ENCODE measurements at regions not wholly inside any gene's neighbourhood (a gene's known extent, or its start where the extent isn't known, plus 50 kb on each side); places are given as distances from the start of the nearest gene placed in this dataset.
A peak's percentile ranks its signal among the peaks of the same experiment; 100 is the strongest.

- peaks cover 11% of the 10 kb centered on the region for H3K27me3 Mint-ChIP-seq
- TF ChIP-seq CTCF (IDR thresholded peaks at IDR 0.05), result no peak
- no peak for ATAC-seq (ENCODE audit: low read depth)
- no peaks in the 10 kb centered on the region for H3K9me3 Mint-ChIP-seq
- ChIA-PET CTCF (interaction anchor here (1.3 to 5.6 kb wide), 3 partner anchors 11 to 198 kb away, joined by 3 to 61 read pairs (median 4); no protein-coding TSS in a partner anchor), POLR2A (no interaction called here)
- no peak overlapping the region for H3K4me3 Mint-ChIP-seq
- H3K27ac Mint-ChIP-seq, result no peak overlapping the region
- H3K36me3 Mint-ChIP-seq (ENCODE audit: low read depth), result no peaks in the 10 kb centered on the region
- H3K4me1 Mint-ChIP-seq, result no peaks in the 10 kb centered on the region
- no peak for DNase-seq
- intact Hi-C loops (cut with micrococcal nuclease), result no loop called here
Measured at GRCh38 chr11:33544593-33545373, 155.8 kb downstream of the C11orf91 start.

- TF ChIP-seq CTCF (IDR thresholded peaks at IDR 0.05), result no peak
- ChIA-PET POLR2A (no interaction called here), CTCF (interaction anchor here (1.0 to 5.6 kb wide), 5 partner anchors 9 to 199 kb away, joined by 3 to 61 read pairs (median 3); no protein-coding TSS in a partner anchor)
- no peaks in the 10 kb centered on the region for H3K9me3 Mint-ChIP-seq
- no peaks in the 10 kb centered on the region for H3K36me3 Mint-ChIP-seq (ENCODE audit: low read depth)
- no peak overlapping the region for H3K27ac Mint-ChIP-seq
- no peak for DNase-seq
- H3K4me1 Mint-ChIP-seq, result no peaks in the 10 kb centered on the region
- no peak overlapping the region for H3K4me3 Mint-ChIP-seq
- ATAC-seq (ENCODE audit: low read depth), result no peak
- peaks cover 11% of the 10 kb centered on the region for H3K27me3 Mint-ChIP-seq
- intact Hi-C loops (cut with micrococcal nuclease), result loop anchor here (1.0 kb wide), 3 partner anchors 182 to 285 kb away; no protein-coding TSS in a partner anchor
Measured at GRCh38 chr11:33543823-33544222, 156.8 kb downstream of the C11orf91 start.

GRCh38 chr11:33542921-33543320 is 157.7 kb downstream of the C11orf91 start:
- H3K27ac Mint-ChIP-seq, result no peak overlapping the region
- no peaks in the 10 kb centered on the region for H3K36me3 Mint-ChIP-seq (ENCODE audit: low read depth)
- ATAC-seq (ENCODE audit: low read depth), result no peak
- intact Hi-C loops (cut with micrococcal nuclease), result loop anchor here (1.0 kb wide), 3 partner anchors 181 to 286 kb away; no protein-coding TSS in a partner anchor
- H3K9me3 Mint-ChIP-seq, result no peaks in the 10 kb centered on the region
- ChIA-PET CTCF (interaction anchor here (1.0 to 5.6 kb wide), 5 partner anchors 8 to 200 kb away, joined by 3 to 61 read pairs (median 3); partner anchors contain the start of gene CD59), POLR2A (no interaction called here)
- no peaks in the 10 kb centered on the region for H3K4me1 Mint-ChIP-seq
- TF ChIP-seq CTCF (IDR thresholded peaks at IDR 0.05), result no peak
- H3K4me3 Mint-ChIP-seq, result no peak overlapping the region
- peaks cover 11% of the 10 kb centered on the region for H3K27me3 Mint-ChIP-seq
- peak; percentile 20 for DNase-seq

GRCh38 chr11:33540946-33541915 is 159.4 kb downstream of the C11orf91 start:
- H3K36me3 Mint-ChIP-seq (ENCODE audit: low read depth), result no peaks in the 10 kb centered on the region
- ChIA-PET POLR2A (no interaction called here), CTCF (interaction anchor here (5.6 kb wide), 1 partner anchor 201 kb away, joined by 61 read pairs; no protein-coding TSS in a partner anchor)
- no peak for DNase-seq
- no peaks in the 10 kb centered on the region for H3K4me1 Mint-ChIP-seq
- no peak overlapping the region for H3K4me3 Mint-ChIP-seq
- ATAC-seq (ENCODE audit: low read depth), result no peak
- no peaks in the 10 kb centered on the region for H3K9me3 Mint-ChIP-seq
- intact Hi-C loops (cut with micrococcal nuclease), result no loop called here
- no peak overlapping the region for H3K27ac Mint-ChIP-seq
- H3K27me3 Mint-ChIP-seq, result peaks cover 16% of the 10 kb centered on the region
- TF ChIP-seq CTCF (IDR thresholded peaks at IDR 0.05), result no peak

All from activated B cell treated with CpG ODN at 0.5 μM for 24 hours (primary cell).